ENCODE measurements at regions not wholly inside any gene's neighbourhood (a gene's known extent, or its start where the extent isn't known, plus 50 kb on each side); places are given as distances from the start of the nearest gene placed in this dataset.

- TF ChIP-seq, protein P1, sequence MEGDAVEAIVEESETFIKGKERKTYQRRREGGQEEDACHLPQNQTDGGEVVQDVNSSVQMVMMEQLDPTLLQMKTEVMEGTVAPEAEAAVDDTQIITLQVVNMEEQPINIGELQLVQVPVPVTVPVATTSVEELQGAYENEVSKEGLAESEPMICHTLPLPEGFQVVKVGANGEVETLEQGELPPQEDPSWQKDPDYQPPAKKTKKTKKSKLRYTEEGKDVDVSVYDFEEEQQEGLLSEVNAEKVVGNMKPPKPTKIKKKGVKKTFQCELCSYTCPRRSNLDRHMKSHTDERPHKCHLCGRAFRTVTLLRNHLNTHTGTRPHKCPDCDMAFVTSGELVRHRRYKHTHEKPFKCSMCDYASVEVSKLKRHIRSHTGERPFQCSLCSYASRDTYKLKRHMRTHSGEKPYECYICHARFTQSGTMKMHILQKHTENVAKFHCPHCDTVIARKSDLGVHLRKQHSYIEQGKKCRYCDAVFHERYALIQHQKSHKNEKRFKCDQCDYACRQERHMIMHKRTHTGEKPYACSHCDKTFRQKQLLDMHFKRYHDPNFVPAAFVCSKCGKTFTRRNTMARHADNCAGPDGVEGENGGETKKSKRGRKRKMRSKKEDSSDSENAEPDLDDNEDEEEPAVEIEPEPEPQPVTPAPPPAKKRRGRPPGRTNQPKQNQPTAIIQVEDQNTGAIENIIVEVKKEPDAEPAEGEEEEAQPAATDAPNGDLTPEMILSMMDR (IDR thresholded peaks at IDR 0.05): no peak
- TF ChIP-seq POLR2A (IDR thresholded peaks at IDR 0.05): no peak
These were observed 368.1 kb downstream of the DTWD2 start for GRCh38 chr5:118620233-118620632.

Measured in Peyer's patch (tissue), 4 donors.